A549 (cell line): ENCODE measurements at regions not wholly inside any gene's neighbourhood (a gene's known extent, or its start where the extent isn't known, plus 50 kb on each side); places are given as distances from the start of the nearest gene placed in this dataset.

ENCODE experiments used
- ATAC-seq, 2 experiments: fragments of 200-7000 bp in 1 of 2; fragments of >200 bp in 1 of 2; cut with Nextera tagmentation in 1 of 2; cut with Tn5 transposase in 1 of 2; 3 replicates each; pipeline versions ENCODE4 v1.8.0 to v1.9.1; 2018 to 2020; ENCODE audit warnings: mild to moderate bottlenecking in 1 of 2, moderate library complexity in 1 of 2
- CTCF ChIA-PET: fragments of 300-600 bp; sonication (Branson Sonifier 250); formaldehyde crosslinking; extraction: SDS; loops from one replicate; lab custom pipeline; 2021; ENCODE audit warnings: antibody characterized with exemption, inconsistent platforms; lab: Yijun Ruan, JAX
- POLR2A ChIA-PET: fragments of 350-600 bp; formaldehyde crosslinking; extraction: SDS; loops from one replicate; lab custom pipeline; 2021; ENCODE audit warnings: antibody characterized with exemption, inconsistent platforms; lab: Yijun Ruan, JAX
- DNase-seq, 2 experiments: peaks; one replicate each; pipeline versions ENCODE4 v3.0.0 to v3.0.0-alpha.2; 2011 to 2016; ENCODE audit warnings: low read depth in 1 of 2, low spot score in 1 of 2
- FAIRE-seq: peaks from 2 replicates; lab custom pipeline; 2011; peaks lifted over from hg19 to GRCh38; lab: Jason Lieb, UNC
- H3K27ac ChIP-seq, 2 experiments: fragments of >200 bp; sonication (Bioruptor Twin); formaldehyde crosslinking; 3 replicates each; pipeline ENCODE4 v1.5.1; 2016 to 2017
- H3K4me1 ChIP-seq: fragments of >200 bp; sonication (Bioruptor Twin); formaldehyde crosslinking; 3 replicates; pipeline ENCODE4 v1.6.1; 2016
- H3K4me2 ChIP-seq: fragments of >200 bp; sonication (Bioruptor Twin); formaldehyde crosslinking; 3 replicates; pipeline ENCODE4 v1.6.1; 2016
- H3K4me3 ChIP-seq: fragments of >200 bp; sonication (Bioruptor Twin); formaldehyde crosslinking; 3 replicates; pipeline ENCODE4 v1.5.1; 2016
- H3K9me3 ChIP-seq: fragments of >200 bp; sonication (Bioruptor Twin); formaldehyde crosslinking; 3 replicates; pipeline ENCODE4 v1.6.1; 2016
- BCL3 ChIP-seq: fragments of >200 bp; sonication (Bioruptor Twin); formaldehyde crosslinking; IDR thresholded peaks from 3 replicates; pipeline ENCODE4 v1.6.1; 2016
- CBX2 ChIP-seq: fragments of 200-600 bp; sonication (generic); IDR thresholded peaks from 2 replicates; pipeline ENCODE4 v1.6.1; 2016; ENCODE audit warnings: low read depth, mild to moderate bottlenecking, borderline replicate concordance
- CHD4 ChIP-seq: fragments of 200-600 bp; sonication (generic); IDR thresholded peaks from 2 replicates; pipeline ENCODE4 v1.6.1; 2016; ENCODE audit warnings: antibody characterized with exemption, mild to moderate bottlenecking, borderline replicate concordance
- EHMT2 ChIP-seq: fragments of 200-600 bp; sonication (generic); IDR thresholded peaks from 2 replicates; pipeline ENCODE4 v1.6.1; 2016; ENCODE audit warnings: antibody characterized with exemption, low read depth, mild to moderate bottlenecking, moderate library complexity
- GATA3 ChIP-seq: IDR thresholded peaks from 2 replicates; pipeline ENCODE4 v1.6.1; 2012; ENCODE audit warnings: borderline replicate concordance
- HOXA7 ChIP-seq: fragments of 250-450 bp; sonication (Bioruptor Pico); IDR thresholded peaks from 2 replicates; pipeline ENCODE4 v1.5.0; 2020; ENCODE audit warnings: mild to moderate bottlenecking, moderate library complexity
- KDM5A ChIP-seq: fragments of 200-600 bp; sonication (generic); IDR thresholded peaks from 2 replicates; pipeline ENCODE4 v1.6.1; 2016; ENCODE audit warnings: antibody characterized with exemption, mild to moderate bottlenecking
- MAFK ChIP-seq: fragments of 450-650 bp; IDR thresholded peaks from 2 replicates; pipeline ENCODE4 v1.6.1; 2014; ENCODE audit not compliant: partially characterized antibody
- MAZ ChIP-seq: fragments of 150-350 bp; IDR thresholded peaks from 2 replicates; pipeline ENCODE4 v1.6.1; 2014; ENCODE audit warnings: antibody characterized with exemption, low read depth, low read length, borderline replicate concordance
- TFCP2L1 ChIP-seq: fragments of 250-450 bp; sonication (Bioruptor Pico); IDR thresholded peaks from 2 replicates; pipeline ENCODE4 v1.5.0; 2021; ENCODE audit warnings: mild to moderate bottlenecking
- TP53 ChIP-seq: fragments of 250-450 bp; sonication (Bioruptor Pico); IDR thresholded peaks from 2 replicates; pipeline ENCODE4 v1.5.0; 2021; ENCODE audit warnings: mild to moderate bottlenecking, moderate library complexity
- WGBS: methylation state at CpG from one replicate; pipeline ENCODE4 v1.1.6; 2017; ENCODE audit errors: missing lambda C conversion rate; 5-methylcytosine and 5-hydroxymethylcytosine counted together
- TF ChIP-seq, protein P1 (sequence below): fragments of 200-600 bp; sonication (generic); IDR thresholded peaks from 2 replicates; pipeline ENCODE4 v1.6.1; 2016; ENCODE audit warnings: antibody characterized with exemption, mild to moderate bottlenecking, moderate library complexity
- TF ChIP-seq, protein P2 (sequence below): fragments of >200 bp; sonication (Bioruptor Twin); formaldehyde crosslinking; IDR thresholded peaks from 3 replicates; pipeline ENCODE4 v1.5.1; 2016

GRCh38 chr10:44818041-44818649 is 93.0 kb upstream of the TMEM72 start:
- no peak for TF ChIP-seq CHD4
- no peak for TF ChIP-seq KDM5A
- TF ChIP-seq, protein P1, sequence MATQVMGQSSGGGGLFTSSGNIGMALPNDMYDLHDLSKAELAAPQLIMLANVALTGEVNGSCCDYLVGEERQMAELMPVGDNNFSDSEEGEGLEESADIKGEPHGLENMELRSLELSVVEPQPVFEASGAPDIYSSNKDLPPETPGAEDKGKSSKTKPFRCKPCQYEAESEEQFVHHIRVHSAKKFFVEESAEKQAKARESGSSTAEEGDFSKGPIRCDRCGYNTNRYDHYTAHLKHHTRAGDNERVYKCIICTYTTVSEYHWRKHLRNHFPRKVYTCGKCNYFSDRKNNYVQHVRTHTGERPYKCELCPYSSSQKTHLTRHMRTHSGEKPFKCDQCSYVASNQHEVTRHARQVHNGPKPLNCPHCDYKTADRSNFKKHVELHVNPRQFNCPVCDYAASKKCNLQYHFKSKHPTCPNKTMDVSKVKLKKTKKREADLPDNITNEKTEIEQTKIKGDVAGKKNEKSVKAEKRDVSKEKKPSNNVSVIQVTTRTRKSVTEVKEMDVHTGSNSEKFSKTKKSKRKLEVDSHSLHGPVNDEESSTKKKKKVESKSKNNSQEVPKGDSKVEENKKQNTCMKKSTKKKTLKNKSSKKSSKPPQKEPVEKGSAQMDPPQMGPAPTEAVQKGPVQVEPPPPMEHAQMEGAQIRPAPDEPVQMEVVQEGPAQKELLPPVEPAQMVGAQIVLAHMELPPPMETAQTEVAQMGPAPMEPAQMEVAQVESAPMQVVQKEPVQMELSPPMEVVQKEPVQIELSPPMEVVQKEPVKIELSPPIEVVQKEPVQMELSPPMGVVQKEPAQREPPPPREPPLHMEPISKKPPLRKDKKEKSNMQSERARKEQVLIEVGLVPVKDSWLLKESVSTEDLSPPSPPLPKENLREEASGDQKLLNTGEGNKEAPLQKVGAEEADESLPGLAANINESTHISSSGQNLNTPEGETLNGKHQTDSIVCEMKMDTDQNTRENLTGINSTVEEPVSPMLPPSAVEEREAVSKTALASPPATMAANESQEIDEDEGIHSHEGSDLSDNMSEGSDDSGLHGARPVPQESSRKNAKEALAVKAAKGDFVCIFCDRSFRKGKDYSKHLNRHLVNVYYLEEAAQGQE: no peak
- no peak for TF ChIP-seq TP53
- no peak for TF ChIP-seq GATA3
- no peak for TF ChIP-seq HOXA7
- no peak for TF ChIP-seq MAFK
- TF ChIP-seq, protein P2, sequence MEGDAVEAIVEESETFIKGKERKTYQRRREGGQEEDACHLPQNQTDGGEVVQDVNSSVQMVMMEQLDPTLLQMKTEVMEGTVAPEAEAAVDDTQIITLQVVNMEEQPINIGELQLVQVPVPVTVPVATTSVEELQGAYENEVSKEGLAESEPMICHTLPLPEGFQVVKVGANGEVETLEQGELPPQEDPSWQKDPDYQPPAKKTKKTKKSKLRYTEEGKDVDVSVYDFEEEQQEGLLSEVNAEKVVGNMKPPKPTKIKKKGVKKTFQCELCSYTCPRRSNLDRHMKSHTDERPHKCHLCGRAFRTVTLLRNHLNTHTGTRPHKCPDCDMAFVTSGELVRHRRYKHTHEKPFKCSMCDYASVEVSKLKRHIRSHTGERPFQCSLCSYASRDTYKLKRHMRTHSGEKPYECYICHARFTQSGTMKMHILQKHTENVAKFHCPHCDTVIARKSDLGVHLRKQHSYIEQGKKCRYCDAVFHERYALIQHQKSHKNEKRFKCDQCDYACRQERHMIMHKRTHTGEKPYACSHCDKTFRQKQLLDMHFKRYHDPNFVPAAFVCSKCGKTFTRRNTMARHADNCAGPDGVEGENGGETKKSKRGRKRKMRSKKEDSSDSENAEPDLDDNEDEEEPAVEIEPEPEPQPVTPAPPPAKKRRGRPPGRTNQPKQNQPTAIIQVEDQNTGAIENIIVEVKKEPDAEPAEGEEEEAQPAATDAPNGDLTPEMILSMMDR: no peak
- TF ChIP-seq, all 56 proteins: peak for 0
- H3K27ac ChIP-seq: no peak overlapping the region
- ATAC-seq (no peak), DNase-seq (no peak), FAIRE-seq (no peak)
- POLR2A ChIA-PET: no interaction called here
- CTCF ChIA-PET: no interaction called here
- H3K4me3 ChIP-seq: no peak overlapping the region
- H3K4me2 ChIP-seq: no peak overlapping the region
- H3K4me1 ChIP-seq: no peaks in the 10 kb centered on the region
- 62% methylated on average over 6 of the region's 6 CpGs for WGBS
- H3K9me3 ChIP-seq: no peaks in the 10 kb centered on the region

- no peak for TF ChIP-seq CBX2
- TF ChIP-seq BCL3: no peak
- no peak for TF ChIP-seq TFCP2L1
- no peak for TF ChIP-seq MAZ
- TF ChIP-seq, protein P1: no peak
- no peak for TF ChIP-seq EHMT2
- CTCF ChIA-PET: no interaction called here
- no peak overlapping the region for H3K4me2 ChIP-seq
- DNase-seq (no peak), FAIRE-seq (no peak), ATAC-seq (no peak)
- no peaks in the 10 kb centered on the region for H3K9me3 ChIP-seq
- 21% methylated on average over 5 of the region's 5 CpGs for WGBS
- no peak overlapping the region for H3K27ac ChIP-seq
- no peak overlapping the region for H3K4me3 ChIP-seq
- H3K4me1 ChIP-seq: no peaks in the 10 kb centered on the region
- POLR2A ChIA-PET: no interaction called here
Observed at GRCh38 chr10:44818701-44819127, 92.4 kb upstream of the TMEM72 start.
